Neural progenitor cell (in vitro differentiated cells): ENCODE measurements at regions not wholly inside any gene's neighbourhood (a gene's known extent, or its start where the extent isn't known, plus 50 kb on each side); places are given as distances from the start of the nearest gene placed in this dataset.

ENCODE experiments used
- EZH2 ChIP-seq: fragments of 200-600 bp; sonication (generic); IDR thresholded peaks from 2 replicates; pipeline ENCODE4 v1.6.1; 2017; ENCODE audit warnings: antibody characterized with exemption, mild to moderate bottlenecking, moderate library complexity
- EZH2phosphoT487 ChIP-seq: fragments of 200-600 bp; sonication (generic); IDR thresholded peaks from 2 replicates; pipeline ENCODE4 v1.6.1; 2017; ENCODE audit warnings: antibody characterized with exemption
- TF ChIP-seq, protein P1 (sequence below): fragments of 200-600 bp; sonication (generic); IDR thresholded peaks from 2 replicates; pipeline ENCODE4 v1.5.1; 2017; ENCODE audit warnings: antibody characterized with exemption, mild to moderate bottlenecking

DNA sequence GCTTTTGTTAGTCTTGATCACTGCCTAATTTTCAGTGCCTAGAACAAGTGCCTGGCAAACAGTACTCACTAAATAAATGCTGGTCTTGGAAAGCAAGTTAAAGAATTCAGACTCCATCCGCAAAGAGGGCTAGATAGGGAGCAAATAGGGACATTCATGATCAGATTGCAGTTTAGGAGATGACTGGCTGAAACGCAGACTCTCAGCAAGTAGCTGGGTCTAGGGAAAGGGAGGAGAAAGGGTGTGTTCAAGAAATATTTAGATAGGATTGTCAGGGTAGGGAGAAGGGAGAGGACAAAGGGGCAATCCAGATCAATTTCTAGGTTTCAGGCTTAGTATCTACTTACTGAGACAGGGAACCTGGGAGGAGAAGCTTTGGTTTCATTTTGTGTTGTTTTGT, 108.4 kb downstream of the ESM1 start:
- TF ChIP-seq, protein P1, sequence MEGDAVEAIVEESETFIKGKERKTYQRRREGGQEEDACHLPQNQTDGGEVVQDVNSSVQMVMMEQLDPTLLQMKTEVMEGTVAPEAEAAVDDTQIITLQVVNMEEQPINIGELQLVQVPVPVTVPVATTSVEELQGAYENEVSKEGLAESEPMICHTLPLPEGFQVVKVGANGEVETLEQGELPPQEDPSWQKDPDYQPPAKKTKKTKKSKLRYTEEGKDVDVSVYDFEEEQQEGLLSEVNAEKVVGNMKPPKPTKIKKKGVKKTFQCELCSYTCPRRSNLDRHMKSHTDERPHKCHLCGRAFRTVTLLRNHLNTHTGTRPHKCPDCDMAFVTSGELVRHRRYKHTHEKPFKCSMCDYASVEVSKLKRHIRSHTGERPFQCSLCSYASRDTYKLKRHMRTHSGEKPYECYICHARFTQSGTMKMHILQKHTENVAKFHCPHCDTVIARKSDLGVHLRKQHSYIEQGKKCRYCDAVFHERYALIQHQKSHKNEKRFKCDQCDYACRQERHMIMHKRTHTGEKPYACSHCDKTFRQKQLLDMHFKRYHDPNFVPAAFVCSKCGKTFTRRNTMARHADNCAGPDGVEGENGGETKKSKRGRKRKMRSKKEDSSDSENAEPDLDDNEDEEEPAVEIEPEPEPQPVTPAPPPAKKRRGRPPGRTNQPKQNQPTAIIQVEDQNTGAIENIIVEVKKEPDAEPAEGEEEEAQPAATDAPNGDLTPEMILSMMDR = no peak
- no peak for TF ChIP-seq EZH2
- TF ChIP-seq EZH2phosphoT487 = no peak
